HG03442 (cell line): ENCODE measurements at regions not wholly inside any gene's neighbourhood (a gene's known extent, or its start where the extent isn't known, plus 50 kb on each side); places are given as distances from the start of the nearest gene placed in this dataset.
"Not testable (repeated sequence)": the region's sequence is repeated elsewhere in the genome, so short reads cannot be mapped to it uniquely, and the experiment has no call there.

ENCODE experiments used
- ATAC-seq: cut with Tn5 transposase; IDR thresholded peaks from one replicate; pipeline ENCODE4 v1.9.1; 2021; ENCODE audit warnings: mild to moderate bottlenecking, moderate library complexity; ENCODE audit not compliant: unreplicated experiment

DNA sequence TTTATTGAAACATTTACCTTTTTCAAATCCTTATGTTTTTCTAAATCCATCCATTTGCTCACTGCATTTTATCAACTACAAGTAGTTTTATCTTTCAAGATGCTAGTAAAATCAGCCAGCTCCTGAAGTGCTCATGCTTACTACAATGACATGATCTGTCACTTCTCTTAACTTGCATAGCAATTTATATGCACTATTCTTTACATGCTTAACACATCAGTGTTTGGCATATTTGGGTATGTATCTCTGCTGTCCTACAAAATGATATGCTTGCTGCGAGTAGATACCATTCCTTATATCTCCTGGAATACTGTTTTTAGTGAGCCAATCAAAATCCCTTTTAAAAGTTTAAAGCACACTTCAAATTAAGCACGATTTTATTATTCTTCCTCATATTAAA, 2726.8 kb downstream of the PCDH7 start:
- no peak for ATAC-seq

DNA sequence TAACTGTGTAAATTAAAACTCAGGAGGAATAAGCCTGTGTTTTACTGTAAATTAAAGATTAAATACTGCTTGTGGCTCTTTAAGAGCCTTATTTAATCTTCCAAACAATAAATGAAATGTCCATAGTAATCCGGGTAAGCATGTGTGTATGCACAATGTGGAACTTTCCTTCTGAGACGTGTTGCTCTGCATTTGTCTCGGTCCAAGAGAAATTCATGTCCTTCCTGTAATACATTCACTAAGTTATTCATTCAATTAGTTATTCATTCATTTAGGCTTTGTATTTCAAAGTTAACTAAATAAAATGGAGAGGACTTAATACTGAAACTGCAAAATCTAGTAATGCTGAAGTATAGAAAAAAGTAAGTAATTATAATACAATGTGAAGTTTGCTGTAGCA, 2728.8 kb downstream of the PCDH7 start:
- no peak for ATAC-seq

DNA sequence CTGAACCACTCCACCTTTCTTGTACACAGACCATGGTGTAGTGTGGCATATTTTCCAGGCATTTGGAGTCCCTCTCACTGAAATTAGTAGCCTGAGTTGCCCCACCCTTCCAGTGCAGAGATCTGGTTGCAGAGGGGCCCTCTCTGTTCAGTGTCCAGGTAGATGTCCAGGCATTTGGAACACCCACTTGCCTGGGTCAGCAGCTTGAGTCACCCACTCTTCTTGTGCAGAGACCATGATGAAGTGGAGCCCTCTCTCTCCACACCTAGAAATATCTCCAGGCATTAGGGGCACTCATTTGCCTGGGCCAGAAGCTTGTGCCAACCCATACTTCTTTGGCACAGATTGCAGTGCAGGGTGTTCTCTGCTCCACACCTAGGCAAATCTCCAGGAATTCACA, 2733.3 kb downstream of the PCDH7 start:
- no peak for ATAC-seq

DNA sequence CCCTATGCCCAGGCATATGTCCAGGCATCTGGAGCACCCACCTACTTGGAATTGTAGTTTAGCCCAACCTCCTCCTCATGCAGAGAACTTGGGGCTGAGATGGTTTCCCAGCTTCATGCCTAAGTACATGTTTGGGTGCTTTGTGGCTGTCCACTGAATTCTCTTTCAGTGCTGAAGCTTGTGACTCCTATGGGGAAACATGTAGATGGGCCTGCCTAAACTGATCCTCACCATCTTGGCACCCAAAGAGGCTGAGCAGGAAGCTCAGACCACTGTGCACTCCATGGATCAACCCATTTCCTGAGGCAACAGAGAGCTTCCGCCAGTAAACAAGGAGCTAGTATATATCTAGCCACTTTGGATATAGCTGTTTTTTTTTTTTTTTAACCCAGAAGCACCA, 2733.7 kb downstream of the PCDH7 start:
- no peak for ATAC-seq

DNA sequence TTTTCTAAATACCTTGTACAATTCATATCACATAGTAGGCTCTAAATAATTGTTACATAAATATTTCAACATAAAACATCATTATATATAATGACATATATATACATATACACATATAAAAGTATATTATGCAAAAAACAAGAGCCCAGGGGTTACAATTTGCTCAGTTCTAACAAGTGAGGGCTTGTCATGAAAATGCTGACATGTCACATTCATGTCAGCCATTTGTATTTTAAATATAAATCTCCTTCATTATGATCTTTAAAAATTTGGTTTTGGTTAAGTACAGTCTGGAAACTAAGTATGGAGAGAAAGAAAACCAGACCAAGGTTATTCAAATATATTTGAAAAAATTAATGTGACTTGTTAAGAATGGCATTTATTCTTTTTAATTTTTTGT, 2745.4 kb downstream of the PCDH7 start:
- ATAC-seq = no peak

DNA sequence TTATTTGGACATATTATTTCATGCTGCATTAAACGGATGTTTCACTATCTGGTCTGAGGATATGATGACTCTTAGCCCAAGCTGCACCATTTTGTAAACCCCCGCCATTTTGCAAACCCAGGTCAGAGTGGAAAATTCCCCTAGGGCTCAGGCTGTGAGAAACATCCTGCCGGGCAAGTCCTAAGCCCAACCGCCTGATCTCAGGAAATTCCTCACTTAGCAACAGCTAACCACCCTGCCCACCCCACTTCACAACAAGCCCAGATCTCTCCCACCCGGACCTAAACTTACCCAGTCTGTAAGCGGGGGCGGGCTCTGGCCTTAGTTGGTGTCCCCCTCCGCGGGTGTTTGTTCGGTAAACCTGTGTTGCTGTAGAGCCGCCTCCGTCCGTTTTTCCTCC, 2747.1 kb downstream of the PCDH7 start:
- ATAC-seq = no peak

DNA sequence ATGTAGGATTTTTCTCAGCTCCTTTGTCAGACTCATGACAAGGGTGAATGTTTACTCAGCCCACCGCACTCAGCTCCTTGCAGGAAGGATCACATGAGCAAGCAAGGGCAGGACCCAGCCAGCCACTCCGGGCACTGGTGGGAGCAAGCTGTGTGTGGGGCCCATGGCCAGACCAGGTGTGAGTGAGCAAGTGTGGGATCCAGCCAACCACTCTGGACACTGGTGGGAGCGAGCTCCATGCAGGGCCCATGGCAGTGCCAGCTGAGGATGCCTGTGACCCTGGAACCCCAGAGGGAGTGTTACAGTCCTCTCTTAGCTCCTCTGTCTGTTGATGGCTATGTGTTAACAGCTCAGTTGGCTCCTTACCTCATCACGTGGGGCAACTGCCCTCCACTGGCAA, 2750.6 kb downstream of the PCDH7 start:
- no peak for ATAC-seq

DNA sequence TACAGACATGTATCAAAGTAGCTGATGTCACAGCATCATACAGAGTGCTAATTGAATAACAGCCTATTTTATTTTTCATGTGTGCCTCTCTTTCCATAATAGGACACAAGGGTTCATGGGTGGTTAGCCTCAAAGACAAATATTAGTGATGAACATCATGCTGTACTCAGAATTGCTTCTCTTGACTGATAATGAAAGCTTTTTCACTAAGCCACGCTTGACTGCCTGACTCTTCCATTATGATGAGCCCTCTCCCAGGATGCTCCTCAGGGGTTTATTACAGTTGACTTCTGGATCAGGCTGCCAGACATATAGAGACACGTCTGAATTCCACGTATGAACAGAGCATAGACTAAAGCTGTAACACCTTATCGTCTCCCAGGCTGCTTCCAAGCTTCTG, 2757.5 kb downstream of the PCDH7 start:
- ATAC-seq = no peak

DNA sequence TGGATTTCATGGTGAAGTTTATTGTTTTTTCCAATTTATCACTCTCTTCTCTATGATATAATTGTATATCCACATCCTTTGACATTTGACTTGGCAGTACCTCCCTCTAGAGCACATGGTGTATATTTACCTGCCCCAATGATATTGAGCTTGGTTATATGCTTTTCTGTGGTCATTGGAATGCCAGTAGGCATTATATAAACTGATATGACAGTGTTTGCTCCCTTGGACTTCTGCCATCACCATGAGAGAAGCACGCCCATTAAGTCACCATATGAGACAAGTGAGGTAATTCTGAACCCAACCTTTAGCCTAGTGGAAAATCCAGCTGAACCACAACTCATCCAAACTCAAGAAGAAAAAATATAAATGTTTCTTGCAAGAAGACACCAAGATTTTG, 2761.5 kb downstream of the ARAP2 start:
- no peak for ATAC-seq

DNA sequence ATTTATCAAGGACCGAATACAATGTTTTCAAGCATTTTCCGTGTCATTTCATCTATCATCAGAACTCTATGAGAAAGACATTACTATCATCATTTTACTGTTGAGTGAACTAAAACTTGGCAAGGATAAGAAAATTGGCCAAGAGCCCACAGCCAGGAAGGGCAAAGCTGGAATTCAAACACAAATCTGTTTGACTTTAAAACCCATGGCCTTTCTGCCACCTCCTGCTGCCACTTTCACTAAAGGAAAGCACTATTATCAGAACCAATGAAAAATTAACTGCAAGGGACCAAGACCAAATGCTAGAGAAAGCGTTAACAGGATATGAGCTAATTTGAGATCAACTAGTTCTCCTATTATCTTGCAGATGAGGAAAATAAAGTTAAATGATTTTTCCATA, 2759.2 kb downstream of the ARAP2 start:
- no peak for ATAC-seq

DNA sequence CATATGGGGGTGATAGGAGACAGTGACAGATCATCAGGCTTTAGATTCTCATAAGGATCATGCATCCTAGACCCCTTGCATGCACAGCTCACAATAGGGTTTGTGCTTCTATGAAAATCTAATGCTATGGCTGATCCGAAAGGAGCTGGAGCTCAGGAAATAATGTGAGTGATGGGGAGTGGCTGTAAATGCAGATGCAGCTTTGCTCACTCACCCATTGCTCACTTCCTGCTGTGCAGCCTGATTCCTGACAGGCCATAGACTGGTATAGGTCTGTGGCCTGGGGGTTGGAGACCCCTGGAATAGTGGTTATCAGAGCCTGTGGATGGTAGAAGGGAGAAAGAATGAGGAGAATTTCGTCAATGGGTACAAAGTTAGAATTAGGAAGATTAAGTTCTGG, 2751.1 kb downstream of the ARAP2 start:
- no peak for ATAC-seq

DNA sequence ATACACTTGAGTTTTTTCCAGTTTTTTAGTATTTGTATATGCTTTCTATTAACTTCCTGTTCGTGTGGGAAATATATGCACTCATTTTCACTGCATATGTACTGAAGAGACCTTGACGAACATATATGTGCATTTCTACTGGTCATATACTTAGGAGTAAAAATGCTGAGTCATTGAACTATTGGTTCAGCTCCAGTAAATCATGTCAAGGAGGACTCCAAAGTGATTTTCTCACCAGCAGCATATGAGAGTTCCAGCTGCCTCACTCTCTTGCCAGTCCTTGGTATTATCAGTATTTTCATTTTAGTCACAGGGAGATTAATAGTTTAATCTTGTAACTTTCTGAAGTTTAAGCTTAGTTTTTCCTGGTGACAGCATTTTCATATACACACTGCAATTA, 2750.2 kb downstream of the ARAP2 start:
- no peak for ATAC-seq

DNA sequence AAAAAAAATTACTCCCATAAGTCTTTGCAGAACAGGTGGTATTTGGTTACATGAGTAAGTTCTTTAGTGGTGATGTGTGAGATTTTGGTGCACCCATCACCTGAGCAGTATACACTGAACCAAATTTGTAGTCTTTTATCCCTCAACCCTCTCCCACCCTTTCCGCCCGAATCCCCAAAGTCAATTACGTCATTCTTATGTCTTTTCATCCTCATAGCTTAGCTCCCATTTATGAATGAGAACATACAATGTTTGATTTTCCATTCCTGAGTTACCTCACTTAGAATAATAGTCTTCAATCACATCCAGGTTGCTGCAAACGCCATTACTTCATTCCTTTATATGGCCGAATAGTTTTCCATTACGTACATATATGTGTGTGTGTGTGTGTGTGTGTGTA, 2742.7 kb downstream of the ARAP2 start:
- ATAC-seq = not testable (repeated sequence)

DNA sequence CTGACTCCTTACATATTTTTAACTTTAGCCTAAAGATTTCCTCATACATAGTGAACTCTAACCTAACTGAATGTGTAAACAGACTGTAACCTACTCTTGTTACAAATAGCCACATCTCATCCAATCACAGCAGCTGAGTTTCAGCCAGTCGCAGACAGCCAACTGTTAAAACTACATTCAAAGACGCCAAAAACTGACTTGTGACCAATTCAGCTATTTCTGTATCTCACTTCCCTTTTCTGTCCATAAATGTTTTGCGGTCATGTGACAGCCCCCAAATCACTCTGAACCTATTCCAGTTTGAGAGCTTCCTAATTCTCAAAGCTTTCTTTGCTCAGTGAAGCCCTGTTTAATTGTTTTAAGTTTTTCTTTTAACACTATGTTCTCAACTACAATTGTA, 2731.9 kb downstream of the ARAP2 start:
- peak; percentile 73 for ATAC-seq

DNA sequence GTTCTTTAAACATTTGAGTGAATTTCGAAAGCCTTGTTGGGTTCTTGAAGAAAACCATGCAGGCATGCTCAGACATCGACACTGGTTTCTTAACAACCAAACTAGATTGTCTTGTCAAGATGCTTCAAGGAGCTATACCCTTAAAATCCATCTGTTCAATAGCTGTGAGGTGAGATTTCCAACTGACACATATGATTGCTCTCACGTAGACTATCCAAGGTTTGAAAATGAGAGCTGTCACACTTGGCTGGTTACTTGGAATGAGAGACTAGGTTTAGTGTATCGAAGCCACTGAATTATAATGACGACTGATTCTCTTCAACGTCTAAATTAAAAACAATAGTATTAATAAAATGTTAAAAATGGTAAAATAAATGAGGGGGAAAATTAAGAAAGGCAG, 2725.5 kb downstream of the ARAP2 start:
- ATAC-seq = no peak

DNA sequence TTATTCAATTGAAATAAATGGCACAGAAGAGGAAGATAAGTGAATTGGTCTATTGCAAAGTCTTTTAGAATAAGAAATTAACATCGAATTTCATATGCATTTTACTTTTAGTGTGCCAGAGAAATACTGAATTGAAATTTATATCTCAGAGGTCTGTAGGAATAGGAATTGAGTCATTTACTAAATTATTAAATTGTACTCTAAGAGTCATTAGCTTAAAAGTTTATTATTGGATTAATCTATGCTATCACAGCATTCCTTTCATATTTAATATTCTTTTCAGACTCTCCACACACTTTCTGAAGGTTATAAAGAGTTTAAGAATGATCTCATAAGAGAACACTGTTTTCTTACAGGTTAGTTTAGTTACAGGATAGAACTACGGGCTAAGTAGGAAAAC, 2711.5 kb downstream of the ARAP2 start:
- no peak for ATAC-seq

DNA sequence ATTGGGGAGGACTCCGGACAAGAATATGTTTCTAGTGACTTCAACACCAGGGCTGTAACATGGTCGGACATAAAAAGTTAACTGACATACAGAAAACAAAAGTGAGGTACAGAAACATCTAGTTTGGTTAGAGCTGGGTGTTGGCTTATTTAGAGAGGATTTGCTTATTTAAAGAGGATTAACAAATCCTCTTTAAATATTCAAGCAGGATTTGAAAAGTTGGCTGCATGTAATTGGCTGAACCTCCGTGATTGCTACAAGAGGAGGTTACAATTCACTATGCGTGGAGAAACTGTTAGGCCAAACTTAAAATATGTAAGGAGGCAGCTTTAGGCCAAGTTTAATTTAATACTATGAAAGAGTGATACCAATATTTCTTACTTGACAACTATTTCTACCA, 2707.4 kb downstream of the ARAP2 start:
- no peak for ATAC-seq

DNA sequence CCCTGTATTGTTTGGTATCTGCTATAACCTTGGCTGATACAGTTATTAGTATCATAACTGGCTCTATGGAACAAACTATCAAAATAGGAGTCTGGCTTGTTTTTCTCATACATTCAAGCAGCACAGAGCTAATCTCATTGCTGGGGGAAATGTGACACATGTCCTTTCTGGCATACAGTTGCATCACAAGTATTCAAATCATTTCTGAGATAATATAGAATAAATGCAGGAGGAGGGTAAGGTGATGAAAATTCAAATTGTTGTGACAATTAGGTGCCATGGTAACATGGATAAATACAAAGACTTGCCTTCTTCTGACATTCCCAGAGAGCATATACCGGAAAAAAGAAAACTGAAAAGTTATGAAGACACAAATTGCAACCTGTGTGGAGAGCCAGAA, 2706.8 kb downstream of the ARAP2 start:
- no peak for ATAC-seq

DNA sequence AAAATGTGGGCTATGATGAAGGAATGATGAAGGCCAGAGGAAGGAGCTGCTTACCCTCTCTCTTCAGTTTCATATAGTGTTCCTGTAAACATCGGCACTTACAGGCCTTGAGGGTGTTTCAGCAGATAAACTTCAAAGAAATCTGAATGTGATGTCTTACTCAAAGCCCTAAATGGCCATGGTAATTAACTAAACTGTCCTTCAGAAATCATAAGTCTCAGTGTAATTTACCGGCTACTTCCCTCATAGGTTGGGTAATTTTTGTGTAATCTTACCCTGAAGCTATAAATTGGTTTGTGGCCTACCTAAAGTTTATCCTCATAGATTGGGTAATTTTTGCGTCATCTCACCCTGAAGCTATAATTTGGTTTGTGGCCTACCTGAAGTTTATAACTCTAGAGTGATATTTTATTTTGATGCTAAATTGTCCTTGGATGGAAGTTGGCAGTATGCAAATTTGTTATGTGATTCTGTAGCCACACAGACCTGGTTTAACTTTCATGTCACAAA, 2700.3 kb downstream of the ARAP2 start:
- ATAC-seq = no peak

DNA sequence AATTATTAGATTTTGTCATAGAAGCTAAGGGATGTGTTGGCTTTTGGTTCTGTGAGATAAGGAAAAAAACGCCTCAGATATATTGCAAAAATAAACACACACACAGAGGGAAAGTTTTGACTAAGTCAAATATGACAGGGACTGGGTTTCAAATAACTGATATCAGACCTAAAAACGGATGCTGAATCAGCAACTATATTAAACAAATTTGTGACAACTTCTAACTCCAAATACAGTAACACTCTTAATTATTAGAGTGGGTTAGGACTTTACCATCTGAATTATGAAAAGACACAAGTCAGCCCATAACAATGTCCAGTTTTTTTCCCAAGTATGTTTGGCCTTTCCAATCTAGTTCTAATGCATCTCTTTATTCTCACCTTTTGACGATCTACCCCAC, 2693.1 kb downstream of the ARAP2 start:
- no peak for ATAC-seq

DNA sequence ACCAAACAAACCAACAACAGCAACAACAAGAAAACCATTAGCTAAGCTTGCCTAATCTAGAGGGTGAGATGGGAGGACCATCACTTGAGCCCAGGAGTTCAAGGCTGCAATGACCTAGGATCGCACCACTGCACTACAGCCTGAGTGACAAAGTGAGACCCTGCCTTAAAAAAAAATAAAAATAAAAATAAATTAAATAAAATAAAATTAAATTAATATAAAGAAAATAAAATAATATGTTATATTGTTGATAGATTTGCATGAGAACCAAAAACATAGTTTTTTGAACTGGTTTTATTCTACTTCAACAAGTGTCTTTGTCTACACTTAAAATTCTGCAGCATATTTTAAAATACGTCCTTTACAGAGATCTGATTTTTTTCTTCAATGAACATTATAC, 2683.1 kb downstream of the ARAP2 start:
- ATAC-seq = no peak

DNA sequence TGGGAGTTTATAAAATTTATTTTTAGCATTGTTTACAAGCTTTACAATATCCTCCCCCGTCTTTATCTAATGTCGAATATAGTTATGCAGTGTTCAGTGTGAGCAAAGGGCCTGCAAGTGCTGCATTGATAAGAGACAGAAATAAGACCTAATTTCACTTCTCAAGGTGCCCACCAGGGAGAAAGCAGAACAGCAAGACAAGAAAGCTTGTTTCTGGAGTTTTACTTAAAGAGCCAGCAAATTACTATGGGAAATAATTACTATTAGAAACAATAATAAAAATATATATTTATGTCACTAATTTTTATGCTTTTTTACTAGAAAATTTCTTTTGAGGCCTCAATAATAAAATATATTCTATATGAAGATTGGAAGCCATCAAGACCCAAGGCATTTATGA, 2677.7 kb downstream of the ARAP2 start:
- no peak for ATAC-seq

DNA sequence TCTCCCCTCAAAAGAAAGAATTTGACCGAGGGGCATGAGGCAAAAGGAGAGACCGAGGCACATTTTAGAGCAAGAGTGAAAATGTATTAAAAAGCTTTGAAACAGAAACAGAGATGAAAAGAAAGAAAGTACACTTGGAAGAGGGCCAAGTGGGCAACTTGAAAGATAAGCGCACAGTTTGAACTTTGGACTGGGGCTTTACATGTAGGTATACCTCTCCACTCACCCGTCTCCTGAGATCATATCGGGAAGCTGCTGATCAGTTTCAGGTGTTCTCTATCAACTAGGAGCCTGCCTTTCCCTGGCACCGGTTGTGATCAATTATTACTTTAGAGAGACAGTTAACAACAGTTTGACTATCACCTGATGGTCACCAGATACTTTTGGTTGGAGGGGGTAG, 2666.5 kb downstream of the ARAP2 start:
- ATAC-seq = no peak

DNA sequence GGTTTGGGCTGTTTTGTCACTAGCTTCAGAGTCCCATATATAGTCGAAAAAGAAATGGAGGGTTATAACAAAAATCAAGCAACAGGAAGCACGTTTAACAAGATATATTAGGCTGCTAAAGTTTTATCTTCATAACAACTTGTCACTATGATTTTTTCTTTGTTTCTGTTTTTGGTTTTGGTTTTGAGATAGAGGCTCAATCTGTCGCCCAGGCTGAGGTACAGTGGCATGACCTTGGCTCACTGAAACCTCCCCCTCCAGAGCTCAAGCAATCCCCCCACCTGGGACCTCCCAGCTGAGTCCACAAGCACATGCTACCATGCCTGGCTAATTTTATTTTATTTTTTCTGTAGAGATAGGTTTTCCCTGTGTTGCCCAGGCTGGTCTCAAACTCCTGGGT, 2664.4 kb downstream of the ARAP2 start:
- ATAC-seq = no peak
